ENCODE measurements at regions not wholly inside any gene's neighbourhood (a gene's known extent, or its start where the extent isn't known, plus 50 kb on each side); places are given as distances from the start of the nearest gene placed in this dataset.
"Not testable (repeated sequence)": the region's sequence is repeated elsewhere in the genome, so short reads cannot be mapped to it uniquely, and the experiment has no call there.

DNA sequence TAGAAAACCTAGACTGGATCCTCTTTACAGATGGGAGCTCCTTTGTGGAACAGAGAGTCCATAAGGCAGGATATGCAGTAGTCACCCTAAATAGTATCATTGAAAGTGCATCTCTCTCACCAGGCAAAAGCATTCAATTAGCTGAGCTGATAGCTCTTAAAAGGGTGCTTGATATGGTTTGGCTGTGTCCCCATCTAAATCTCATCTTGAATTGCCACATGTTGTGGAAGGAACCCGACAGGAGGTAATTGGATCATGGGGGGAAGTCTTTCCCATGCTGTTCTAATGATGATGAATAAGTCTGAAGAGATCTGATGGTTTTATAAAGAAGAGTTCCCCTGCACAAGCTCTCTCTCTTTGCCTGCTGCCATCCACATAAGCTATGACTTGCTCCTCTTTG, 96.2 kb upstream of the RMP24 start:
- DNase-seq (ENCODE audit: low spot score): no peak

DNA sequence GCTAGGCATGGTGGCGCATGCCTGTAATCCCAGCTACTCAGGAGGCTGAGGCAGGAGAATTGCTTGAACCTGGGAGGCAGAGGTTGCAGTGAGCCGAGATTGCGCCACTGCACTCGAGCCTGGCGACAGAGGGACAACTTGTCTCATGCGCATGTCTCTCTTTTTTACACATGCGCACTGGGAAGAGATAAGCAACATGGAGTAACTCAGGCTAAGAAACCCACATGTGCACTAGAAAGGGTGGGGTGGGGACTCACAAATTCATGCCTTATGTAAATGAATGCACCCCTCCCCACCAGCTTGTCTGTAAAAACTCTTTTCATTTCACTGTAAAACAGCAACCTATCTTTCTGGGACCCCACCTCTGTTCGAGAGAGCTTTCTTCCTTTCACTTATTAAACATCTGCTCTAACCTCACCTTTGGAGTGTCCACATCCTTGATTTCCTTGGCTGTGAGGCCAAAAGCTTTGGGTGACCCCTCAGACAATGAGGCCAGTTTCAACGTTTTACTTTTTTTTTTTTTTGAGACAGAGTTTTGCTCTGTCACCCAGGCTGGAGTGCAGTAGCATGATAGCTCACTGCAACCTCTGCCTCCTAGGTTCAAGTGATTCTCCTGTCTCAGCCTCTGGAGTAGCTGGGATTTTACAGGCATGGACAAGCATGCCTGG, 91.6 kb upstream of the RMP24 start:
- DNase-seq (ENCODE audit: low spot score): no peak

GRCh38 chr18:35888329-35888728, 84.2 kb upstream of the RMP24 start:
- no peak for DNase-seq (ENCODE audit: low spot score)

DNA sequence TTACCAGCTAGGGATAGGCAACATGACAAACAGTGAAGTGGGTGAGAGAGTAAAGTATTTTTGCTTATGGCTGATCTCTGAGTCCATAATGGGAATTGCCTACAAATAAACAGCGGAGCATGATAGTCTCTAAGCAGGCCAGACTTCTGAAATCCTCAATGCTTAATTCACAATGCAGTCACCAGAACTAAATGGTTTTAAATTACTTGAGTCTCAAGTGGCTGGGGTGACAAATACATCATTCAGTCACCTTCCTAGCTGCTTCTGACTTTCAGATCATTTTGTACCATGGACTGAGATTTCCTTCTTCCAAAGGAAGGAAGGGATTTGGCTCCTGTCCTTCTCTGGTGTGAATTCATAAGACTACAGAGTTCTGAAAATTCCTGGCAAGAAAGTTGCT, 82.8 kb upstream of the RMP24 start:
- no peak for DNase-seq (ENCODE audit: low spot score)

GRCh38 chr18:35890323-35890722, 82.2 kb upstream of the RMP24 start:
- DNase-seq (ENCODE audit: low spot score): no peak

DNA sequence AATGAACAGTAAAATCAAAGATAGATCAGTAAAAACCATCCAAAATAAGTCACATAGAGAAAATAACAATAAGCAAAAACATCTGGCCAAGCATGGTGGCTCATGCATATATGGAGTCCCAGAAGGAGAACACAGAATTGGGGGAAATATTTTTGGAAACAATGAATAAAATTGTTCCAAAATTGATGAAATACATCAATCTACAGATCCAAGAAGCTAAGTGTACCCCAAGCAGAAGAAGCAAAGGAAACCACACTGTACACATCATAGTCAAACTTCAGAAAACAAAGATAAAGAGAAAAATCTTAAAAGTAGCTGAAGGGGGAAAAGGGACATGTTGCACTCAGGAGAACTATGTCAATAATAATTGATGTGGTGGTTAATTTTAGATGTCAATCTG, 80.4 kb upstream of the RMP24 start:
- DNase-seq (ENCODE audit: low spot score): no peak

GRCh38 chr18:35897481-35897880, 75.0 kb upstream of the RMP24 start:
- DNase-seq (ENCODE audit: low spot score): not testable (repeated sequence)

DNA sequence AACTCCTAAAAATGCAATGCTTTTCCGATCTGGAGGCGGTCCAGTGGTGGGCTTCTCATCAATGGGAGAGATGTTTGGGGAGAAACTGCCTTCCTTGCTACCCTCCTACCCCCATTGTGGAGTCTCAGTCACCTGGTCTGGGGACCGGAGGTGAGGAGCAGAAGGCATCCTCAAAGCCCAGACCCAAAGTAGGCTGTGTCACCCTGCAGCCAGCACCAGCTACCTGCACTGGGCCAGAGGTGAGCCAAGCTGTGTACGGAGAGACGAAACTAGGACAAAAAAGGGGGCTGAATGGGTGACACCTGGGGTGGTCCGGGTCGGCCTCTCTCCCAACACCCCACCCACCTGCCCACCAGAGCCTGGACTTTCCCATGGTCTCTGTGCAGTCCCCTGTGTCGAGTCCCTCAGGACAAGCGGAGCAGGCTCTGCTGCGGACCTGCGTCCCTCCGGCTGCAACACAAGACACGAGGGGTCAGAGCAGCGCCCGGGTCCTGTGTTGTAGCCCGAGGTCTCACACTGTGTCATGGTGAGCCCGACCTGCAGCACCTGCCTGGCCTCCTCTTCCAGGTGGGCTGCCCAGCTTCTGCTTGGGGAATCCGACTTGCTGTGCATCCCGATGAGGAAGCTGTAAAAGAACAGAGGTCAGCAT, 68.0 kb upstream of the RMP24 start:
- DNase-seq (ENCODE audit: low spot score): no peak

- no peak for DNase-seq (ENCODE audit: low spot score)
These were observed 67.0 kb upstream of the RMP24 start for GRCh38 chr18:35905436-35905835.

- not testable (repeated sequence) for DNase-seq (ENCODE audit: low spot score)
These were observed 66.2 kb upstream of the RMP24 start for GRCh38 chr18:35906291-35906690.

DNA sequence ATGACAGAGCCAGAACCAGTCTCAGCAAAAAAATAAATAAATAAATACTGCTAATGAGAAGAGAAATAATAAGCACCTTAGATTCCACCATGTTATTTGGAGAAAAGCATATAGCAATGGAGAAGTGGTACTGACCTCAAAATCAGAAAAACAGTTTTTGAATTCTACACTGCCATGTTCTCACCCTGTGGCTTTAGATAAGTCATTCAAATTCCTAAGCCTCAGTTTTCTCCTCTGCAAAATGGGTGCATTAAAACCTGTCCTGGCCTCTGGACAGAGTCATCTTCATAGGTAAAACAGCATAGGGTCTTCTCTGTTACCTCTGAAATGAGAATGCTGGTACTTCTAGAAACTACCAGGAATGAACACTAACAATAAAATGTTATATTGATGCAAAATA, 62.2 kb upstream of the RMP24 start:
- DNase-seq (ENCODE audit: low spot score): no peak

DNA sequence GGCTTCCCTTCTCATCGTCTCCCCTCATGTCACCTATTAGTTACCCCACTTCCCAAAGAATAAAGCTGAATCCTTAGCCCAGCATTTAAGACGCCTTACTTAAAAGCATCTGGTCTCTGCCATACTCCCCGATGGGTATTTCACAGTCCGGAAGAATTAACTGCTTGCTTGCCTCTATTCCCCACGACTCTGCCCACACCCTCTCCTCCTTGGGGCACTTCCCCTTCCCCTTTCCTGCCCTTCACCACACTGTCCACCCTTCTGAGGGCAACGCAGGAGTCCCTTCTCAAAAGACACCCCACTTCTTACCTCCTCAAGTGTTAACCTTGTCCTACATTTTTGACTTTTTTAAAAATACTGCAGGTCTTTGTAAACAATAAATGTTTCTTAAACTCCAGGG, 60.1 kb upstream of the RMP24 start:
- DNase-seq (ENCODE audit: low spot score): no peak

DNA sequence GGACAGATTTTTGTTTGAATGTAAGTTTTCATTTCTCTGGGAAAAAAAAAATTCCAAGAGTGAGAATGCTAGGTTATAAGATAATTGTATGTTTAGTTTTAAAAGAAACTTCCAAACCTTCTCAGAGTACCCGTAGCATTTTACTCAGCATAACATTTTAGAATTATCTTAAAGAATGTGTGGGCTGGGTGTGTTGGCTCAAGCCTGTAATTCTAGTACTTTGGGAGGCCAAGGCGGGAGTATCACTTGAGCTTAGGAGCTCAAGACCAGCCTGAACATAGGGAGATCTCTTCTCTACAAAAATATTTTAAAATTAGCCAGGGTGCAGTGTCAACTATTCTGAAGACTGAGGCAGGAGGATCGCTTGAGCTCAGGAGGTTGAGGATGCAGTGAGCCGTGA, 57.4 kb upstream of the RMP24 start:
- no peak for DNase-seq (ENCODE audit: low spot score)

DNA sequence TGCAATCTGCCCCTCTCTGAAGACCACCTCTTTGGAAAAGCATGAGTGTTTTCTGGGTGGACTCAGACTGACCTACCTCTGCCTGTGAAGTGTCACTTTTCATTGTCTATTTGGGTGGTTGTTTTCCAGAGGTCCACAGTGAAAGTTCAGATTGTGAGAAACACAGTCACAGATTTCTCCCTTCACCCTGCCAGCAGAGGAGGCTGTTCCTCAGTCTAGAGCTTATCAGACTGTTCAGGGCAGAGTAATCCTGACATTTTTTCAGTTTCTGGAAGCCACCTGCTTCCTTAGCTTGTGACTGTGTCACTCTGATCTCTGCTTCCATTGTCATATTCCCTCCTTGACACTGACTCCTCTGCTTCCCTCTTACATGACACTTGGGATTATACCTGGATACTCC, 55.4 kb upstream of the RMP24 start:
- DNase-seq (ENCODE audit: low spot score): no peak

DNA sequence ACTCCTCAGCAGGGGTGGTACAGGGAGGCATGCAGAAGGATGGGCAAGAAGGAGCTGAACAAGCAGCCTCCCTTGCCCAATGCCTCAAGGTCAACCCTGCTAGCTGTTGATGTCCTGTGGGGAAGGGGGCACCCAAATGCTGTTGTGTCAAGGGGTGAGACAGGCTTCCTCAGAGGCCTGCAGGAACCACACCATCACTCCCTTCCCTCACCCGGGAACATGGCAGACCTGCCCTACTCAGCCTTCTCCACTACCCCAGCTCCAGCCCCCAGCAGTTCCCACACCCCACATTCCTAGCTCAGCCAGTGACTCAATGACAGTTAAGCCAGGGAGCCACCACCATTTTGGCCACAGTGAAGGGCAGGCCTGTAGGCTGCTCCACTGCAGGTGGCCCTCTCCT, 53.9 kb upstream of the RMP24 start:
- no peak for DNase-seq (ENCODE audit: low spot score)

DNA sequence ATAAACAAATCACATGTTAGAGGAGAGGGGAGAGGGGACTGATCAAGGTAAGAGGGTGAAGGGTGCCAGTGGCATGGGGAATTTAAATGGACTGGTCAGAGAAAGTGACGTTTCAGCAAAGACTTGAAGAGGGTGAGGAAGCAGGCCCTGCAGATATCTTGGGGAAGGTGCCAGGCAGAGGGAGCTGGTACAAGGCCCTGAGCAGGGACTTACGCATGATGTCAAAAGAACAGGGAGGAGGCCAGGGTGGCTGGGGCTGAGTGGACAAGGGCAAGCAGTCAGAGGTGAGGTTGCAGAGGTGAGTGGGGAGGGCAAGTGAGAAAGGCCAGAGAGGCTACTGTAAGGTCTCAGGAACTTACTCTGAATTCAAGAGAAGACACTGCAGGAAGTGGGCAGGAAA, 53.3 kb upstream of the RMP24 start:
- no peak for DNase-seq (ENCODE audit: low spot score)

DNA sequence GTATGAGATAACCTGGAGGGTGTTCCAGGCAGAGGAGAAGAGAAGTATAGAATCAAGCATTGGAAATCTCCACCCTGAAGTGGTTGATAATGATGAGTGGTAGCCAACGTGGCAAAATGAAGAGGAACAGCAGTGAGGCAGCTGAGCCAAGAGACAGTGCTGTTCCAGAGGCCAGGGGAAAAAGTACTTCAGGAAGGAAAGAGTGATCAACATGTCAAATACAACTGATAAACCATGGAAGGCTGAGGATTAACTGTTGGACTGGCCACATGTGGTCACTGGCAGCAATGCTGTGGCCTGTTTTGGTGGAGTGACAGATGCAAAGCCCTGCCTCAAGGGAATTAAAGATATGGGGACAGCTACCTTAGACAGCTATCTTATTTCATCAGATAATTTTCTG, 51.9 kb upstream of the RMP24 start:
- DNase-seq (ENCODE audit: low spot score): no peak

All from activated CD4-positive, alpha-beta T cell treated with anti-CD3 and anti-CD28 coated beads, Interleukin-2, Interleukin-4, amounts not matched to agents 100 ng/mL and 50 ng/mL, durations not matched to agents 16 hours and 8 hours (primary cell).